ENCODE measurements at regions not wholly inside any gene's neighbourhood (a gene's known extent, or its start where the extent isn't known, plus 50 kb on each side); places are given as distances from the start of the nearest gene placed in this dataset.

GRCh38 chr4:135210341-135210740, 1008.8 kb upstream of the PABPC4L start:
- TF ChIP-seq CTCF (IDR thresholded peaks at IDR 0.05 in 8 of 11, conservative IDR thresholded peaks at IDR 0.05 in 3 of 11): no peak
- TF ChIP-seq POLR2A (IDR thresholded peaks at IDR 0.05): no peak
